H1 (cell line): ENCODE measurements at regions not wholly inside any gene's neighbourhood (a gene's known extent, or its start where the extent isn't known, plus 50 kb on each side); places are given as distances from the start of the nearest gene placed in this dataset.

Experiments
- CTCF ChIA-PET: fragments of 300-600 bp; sonication (Branson Sonifier 250); formaldehyde crosslinking; loops from one replicate; lab custom pipeline; 2021; ENCODE audit not compliant: partially characterized antibody; lab: Charles Lee
- POLR2A ChIA-PET: fragments of 300-600 bp; sonication (Branson Sonifier 250); formaldehyde crosslinking; loops from one replicate; lab custom pipeline; 2021; ENCODE audit warnings: inconsistent platforms; ENCODE audit not compliant: partially characterized antibody; lab: Charles Lee
- DNase-seq, 2 experiments: peaks; one replicate each; pipeline versions ENCODE4 v3.0.0 to v3.0.0-alpha.2; 2010 to 2022; ENCODE audit warnings: low spot score in 2 of 2, low read depth in 1 of 2, mixed read lengths in 1 of 2
- FAIRE-seq: peaks from 2 replicates; lab custom pipeline; 2011; peaks lifted over from hg19 to GRCh38; lab: Jason Lieb, UNC
- H2AFZ ChIP-seq: 2 replicates; pipeline ENCODE4 v1.8.1; 2012; ENCODE audit warnings: low read length, inconsistent platforms
- H2AK5ac ChIP-seq: 2 replicates; pipeline ENCODE4 v1.6.1; 2013; ENCODE audit warnings: low read depth, low read length
- H2BK120ac ChIP-seq: replicated peaks from 2 replicates; pipeline ENCODE3; 2013; ENCODE audit warnings: low read depth, low read length, inconsistent platforms
- H2BK12ac ChIP-seq: 2 replicates; pipeline ENCODE4 v1.6.1; 2013; ENCODE audit warnings: low read depth, low read length
- H2BK15ac ChIP-seq: 2 replicates; pipeline ENCODE4 v1.6.1; 2013; ENCODE audit warnings: low read length
- H2BK20ac ChIP-seq: 2 replicates; pipeline ENCODE4 v1.6.1; 2013; ENCODE audit warnings: low read length
- H2BK5ac ChIP-seq: 2 replicates; pipeline ENCODE4 v1.6.1; 2013; ENCODE audit warnings: low read depth, low read length
- H3K14ac ChIP-seq: 2 replicates; pipeline ENCODE4 v1.6.1; 2013; ENCODE audit warnings: inconsistent platforms; ENCODE audit not compliant: insufficient read length
- H3K18ac ChIP-seq: 2 replicates; pipeline ENCODE4 v1.6.1; 2013; ENCODE audit warnings: low read length; ENCODE audit errors: extremely low read depth
- H3K23ac ChIP-seq: 2 replicates; pipeline ENCODE4 v1.6.1; 2013; ENCODE audit warnings: inconsistent platforms; ENCODE audit not compliant: insufficient read length
- H3K23me2 ChIP-seq: 2 replicates; pipeline ENCODE4 v1.6.1; 2013; ENCODE audit warnings: low read depth, low read length
- H3K27ac ChIP-seq: 2 replicates; pipeline ENCODE4 v1.6.1; 2011; ENCODE audit warnings: low read depth, low read length, inconsistent platforms
- H3K27me3 ChIP-seq, 4 experiments: replicated peaks in 1 of 4; 1 replicate in 1 of 4; 2 replicates in 3 of 4; pipeline versions ENCODE4 v1.6.1 to v1.8.1; 2011 to 2013; ENCODE audit warnings: low read length in 3 of 4, mild to moderate bottlenecking in 3 of 4, inconsistent platforms in 2 of 4, mixed read lengths in 2 of 4, moderate library complexity in 1 of 4; ENCODE audit not compliant: control insufficient read depth in 3 of 4, insufficient read depth in 3 of 4; ENCODE audit errors: extremely low read depth in 1 of 4
- H3K36me3 ChIP-seq, 4 experiments: 2 replicates each; pipeline versions ENCODE4 v1.6.1 to v1.8.1; 2011 to 2013; ENCODE audit warnings: mild to moderate bottlenecking in 4 of 4, low read length in 3 of 4, moderate library complexity in 2 of 4, control low read depth in 1 of 4, inconsistent platforms in 1 of 4; ENCODE audit not compliant: insufficient read depth in 4 of 4, control insufficient read depth in 2 of 4
- H3K4ac ChIP-seq: replicated peaks from 2 replicates; pipeline ENCODE3; 2013; ENCODE audit warnings: low read length, low read depth, mixed read lengths, inconsistent platforms; ENCODE audit not compliant: insufficient read length
- H3K4me1 ChIP-seq, 4 experiments: replicated peaks in 1 of 4; 1 replicate in 1 of 4; 2 replicates in 3 of 4; pipeline versions ENCODE4 v1.6.1 to v1.8.1; 2011 to 2013; ENCODE audit warnings: low read length in 3 of 4, inconsistent platforms in 2 of 4, mixed read lengths in 1 of 4; ENCODE audit not compliant: insufficient read depth in 4 of 4, control insufficient read depth in 3 of 4
- H3K4me2 ChIP-seq, 2 experiments: 2 replicates each; pipeline versions ENCODE4 v1.6.1 to v1.8.1; 2011 to 2013; ENCODE audit warnings: low read depth in 2 of 2, low read length in 2 of 2, control low read depth in 1 of 2, inconsistent platforms in 1 of 2, mild to moderate bottlenecking in 1 of 2; ENCODE audit not compliant: insufficient read depth in 1 of 2
- H3K4me3 ChIP-seq, 4 experiments: fragments of 200-600, 300-600 bp in 1 of 4; sonication (generic), shearing (Covaris generic), sonication (Bioruptor Twin) in 1 of 4; 2 replicates each; pipeline versions ENCODE4 v1.5.1 to v1.8.1; 2011 to 2016; ENCODE audit warnings: low read length in 4 of 4, low read depth in 3 of 4, control low read depth in 2 of 4, inconsistent platforms in 2 of 4, mild to moderate bottlenecking in 2 of 4, mixed read lengths in 1 of 4, moderate library complexity in 1 of 4; ENCODE audit not compliant: insufficient read depth in 2 of 4; ENCODE audit errors: extremely low read depth in 1 of 4
- H3K56ac ChIP-seq: replicated peaks from 2 replicates; pipeline ENCODE3; 2013; ENCODE audit warnings: low read depth, mild to moderate bottlenecking, mixed read lengths, low read length, inconsistent platforms; ENCODE audit not compliant: insufficient read length
- H3K79me1 ChIP-seq: 2 replicates; pipeline ENCODE4 v1.6.1; 2013; ENCODE audit warnings: low read depth, low read length, control low read depth
- H3K79me2 ChIP-seq, 2 experiments: 2 replicates each; pipeline versions ENCODE4 v1.6.1 to v1.8.1; 2012 to 2013; ENCODE audit warnings: low read length in 2 of 2, mild to moderate bottlenecking in 2 of 2, inconsistent platforms in 1 of 2; ENCODE audit not compliant: insufficient read depth in 2 of 2, control insufficient read depth in 1 of 2
- H3K9ac ChIP-seq, 4 experiments: replicated peaks in 1 of 4; 1 replicate in 1 of 4; 2 replicates in 3 of 4; pipeline versions ENCODE4 v1.6.1 to v1.8.1; 2011 to 2013; ENCODE audit warnings: low read depth in 3 of 4, low read length in 3 of 4, control low read depth in 2 of 4, mild to moderate bottlenecking in 2 of 4, moderate library complexity in 2 of 4, inconsistent platforms in 1 of 4; ENCODE audit errors: extremely low read depth in 1 of 4
- H3K9me3 ChIP-seq, 2 experiments: 2 replicates each; pipeline versions ENCODE4 v1.6.1 to v1.8.1; 2012 to 2013; ENCODE audit warnings: mild to moderate bottlenecking in 2 of 2, moderate library complexity in 2 of 2, control low read depth in 1 of 2, inconsistent platforms in 1 of 2, low read depth in 1 of 2, low read length in 1 of 2, mixed read lengths in 1 of 2; ENCODE audit not compliant: insufficient read depth in 2 of 2
- H4K20me1 ChIP-seq, 2 experiments: replicated peaks in 1 of 2; 2 replicates each; pipeline versions ENCODE3 to v1.8.1; 2011 to 2013; ENCODE audit warnings: inconsistent platforms in 2 of 2, low read length in 2 of 2, mild to moderate bottlenecking in 1 of 2; ENCODE audit not compliant: insufficient read depth in 2 of 2, control insufficient read depth in 1 of 2
- H4K5ac ChIP-seq: 2 replicates; pipeline ENCODE4 v1.6.1; 2013; ENCODE audit warnings: low read length, low read depth, mixed read lengths, inconsistent platforms; ENCODE audit not compliant: insufficient read length
- H4K8ac ChIP-seq: 2 replicates; pipeline ENCODE4 v1.8.0; 2013; ENCODE audit warnings: mild to moderate bottlenecking, moderate library complexity, low read length, inconsistent platforms; ENCODE audit not compliant: insufficient read depth; ENCODE audit errors: extremely low read depth
- H4K91ac ChIP-seq: replicated peaks from 2 replicates; pipeline ENCODE3; 2013; ENCODE audit warnings: low read length, mixed read lengths, inconsistent platforms; ENCODE audit not compliant: insufficient read length
- ASH2L ChIP-seq: fragments of 200-600, 300-600 bp; sonication (generic); IDR thresholded peaks from one replicate; pipeline ENCODE4 v1.7.1; 2017; ENCODE audit warnings: low read length
- ATF2 ChIP-seq: IDR thresholded peaks from 2 replicates; pipeline ENCODE4 v1.6.1; 2012; ENCODE audit warnings: low read length, inconsistent platforms
- BCL11A ChIP-seq, 2 experiments: IDR thresholded peaks; one replicate each; pipeline ENCODE4 v1.6.1; 2011; ENCODE audit warnings: low read depth in 2 of 2, low read length in 2 of 2, mild to moderate bottlenecking in 2 of 2
- CBX5 ChIP-seq: fragments of 300-800, 300-1000 bp; sonication (generic); IDR thresholded peaks from 2 replicates; pipeline ENCODE4 v1.7.1; 2016; ENCODE audit warnings: antibody characterized with exemption, low read length, low read depth
- KDM4A ChIP-seq: IDR thresholded peaks from one replicate; pipeline ENCODE4 v1.7.1; 2012; ENCODE audit warnings: low read depth, mild to moderate bottlenecking, moderate library complexity, low read length, inconsistent platforms; ENCODE audit not compliant: severe bottlenecking
- MAFK ChIP-seq: IDR thresholded peaks from 2 replicates; pipeline ENCODE4 v1.6.1; 2012; ENCODE audit warnings: low read depth, mild to moderate bottlenecking, improper control_type of control experiment, low read length
- RXRA ChIP-seq: IDR thresholded peaks from 2 replicates; pipeline ENCODE4 v1.6.1; 2011; ENCODE audit warnings: low read depth, mild to moderate bottlenecking, low read length, moderate library complexity; ENCODE audit not compliant: insufficient read depth
- SIRT6 ChIP-seq: IDR thresholded peaks from one replicate; pipeline ENCODE4 v1.7.1; 2012; ENCODE audit warnings: low read length, inconsistent platforms
- SP2 ChIP-seq: IDR thresholded peaks from 2 replicates; pipeline ENCODE4 v1.6.1; 2012; ENCODE audit warnings: mild to moderate bottlenecking, low read length, inconsistent platforms
- TAF7 ChIP-seq: optimal IDR thresholded peaks from 2 replicates; pipeline ENCODE3; 2011; ENCODE audit warnings: low read depth, mild to moderate bottlenecking, inconsistent platforms, low read length, moderate library complexity, borderline replicate concordance
- TCF12 ChIP-seq: IDR thresholded peaks from 2 replicates; pipeline ENCODE4 v1.6.1; 2011; ENCODE audit warnings: low read depth, mild to moderate bottlenecking, low read length
- TEAD4 ChIP-seq: IDR thresholded peaks from 2 replicates; pipeline ENCODE4 v1.6.1; 2012; ENCODE audit warnings: low read depth, low read length, inconsistent platforms, mixed read lengths
- YY1 ChIP-seq: IDR thresholded peaks from 2 replicates; pipeline ENCODE4 v1.6.1; 2011; ENCODE audit warnings: low read depth, mild to moderate bottlenecking, low read length

- no peak for TF ChIP-seq TAF7
Measured at GRCh38 chr6:163897030-163897429, 482.5 kb downstream of the QKI start (continued).

GRCh38 chr6:163895162-163895561, 480.6 kb downstream of the QKI start:
- Histone ChIP-seq H3K27me3 (no peaks in the 10 kb centered on the region), H3K18ac (no peak overlapping the region), H4K91ac (no peak overlapping the region), H2AFZ (no peak overlapping the region), H3K4me3 (no peak overlapping the region), H3K23me2 (no peaks in the 10 kb centered on the region), H3K14ac (no peak overlapping the region), H2BK12ac (no peak overlapping the region), H4K5ac (no peak overlapping the region), H2BK120ac (no peak overlapping the region), H3K79me2 (no peaks in the 10 kb centered on the region), H3K9ac (no peak overlapping the region), H2BK15ac (no peak overlapping the region), H3K4ac (no peak overlapping the region), H2BK20ac (no peak overlapping the region), H3K4me2 (no peak overlapping the region), H3K56ac (no peak overlapping the region), H4K20me1 (no peaks in the 10 kb centered on the region), H3K9me3 (no peaks in the 10 kb centered on the region; a peak in 1 of 4 replicates), H3K79me1 (no peaks in the 10 kb centered on the region), H3K27ac (no peak overlapping the region), H4K8ac (no peak overlapping the region), H2BK5ac (no peak overlapping the region), H3K23ac (no peak overlapping the region), H2AK5ac (no peak overlapping the region), H3K36me3 (no peaks in the 10 kb centered on the region; a peak in 1 of 8 replicates), H3K4me1 (0 out of 7 replicates have a peak, but pooled peaks cover 0 to 2% (median 0%) of the 10 kb centered on the region in 4 experiments)
- FAIRE-seq = no peak
- TF ChIP-seq RXRA (no peak), YY1 (no peak), CBX5 (no peak), ATF2 (no peak), SP2 (no peak), KDM4A (no peak), MAFK (no peak), BCL11A (IDR thresholded peaks at IDR 0.05; ENCODE audit: low read depth in 2 of 2, low read length in 2 of 2) (no peak), TCF12 (no peak), TEAD4 (no peak), ASH2L (no peak), SIRT6 (no peak)
- DNase-seq = no peak
- ChIA-PET POLR2A (no interaction called here), CTCF (no interaction called here)
